Upper lobe of right lung (tissue), 1 donor: ENCODE measurements at regions not wholly inside any gene's neighbourhood (a gene's known extent, or its start where the extent isn't known, plus 50 kb on each side); places are given as distances from the start of the nearest gene placed in this dataset.
"Not testable (repeated sequence)": the region's sequence is repeated elsewhere in the genome, so short reads cannot be mapped to it uniquely, and the experiment has no call there.

Source experiments
- ATAC-seq: fragments of 200-7000 bp; cut with Tn5 transposase; one replicate; pipeline ENCODE4 v1.9.1; 2020; ENCODE audit warnings: mild to moderate bottlenecking, moderate library complexity
- DNase-seq: peaks from one replicate; pipeline ENCODE4 v3.0.0-alpha.2; 2020
- H3K27ac ChIP-seq: fragments of 200-600 bp; one replicate; pipeline ENCODE4 v1.8.0; 2022
- H3K27me3 ChIP-seq: fragments of 200-600 bp; one replicate; pipeline ENCODE4 v1.8.0; 2022; ENCODE audit warnings: mild to moderate bottlenecking
- H3K36me3 ChIP-seq: fragments of 200-600 bp; one replicate; pipeline ENCODE4 v1.8.0; 2022
- H3K4me1 ChIP-seq: fragments of 200-600 bp; one replicate; pipeline ENCODE4 v1.8.0; 2022
- H3K4me3 ChIP-seq: fragments of 200-600 bp; one replicate; pipeline ENCODE4 v1.8.0; 2022; ENCODE audit warnings: mild to moderate bottlenecking
- H3K9me3 ChIP-seq: fragments of 200-600 bp; one replicate; pipeline ENCODE4 v1.8.0; 2022
- intact Hi-C: fragments of 100-400 bp; cut with DNase I; formaldehyde crosslinking; loops from one replicate; pipeline ENCODE4 v1.11.0; 2022
- TF ChIP-seq, protein P1 (sequence below): fragments of 200-600 bp; IDR thresholded peaks from one replicate; pipeline ENCODE4 v1.8.0; 2022; ENCODE audit warnings: antibody characterized with exemption
- donor health status: DM: no; HTN: yes; CAD: no; lungs with severe emphysema.

DNA sequence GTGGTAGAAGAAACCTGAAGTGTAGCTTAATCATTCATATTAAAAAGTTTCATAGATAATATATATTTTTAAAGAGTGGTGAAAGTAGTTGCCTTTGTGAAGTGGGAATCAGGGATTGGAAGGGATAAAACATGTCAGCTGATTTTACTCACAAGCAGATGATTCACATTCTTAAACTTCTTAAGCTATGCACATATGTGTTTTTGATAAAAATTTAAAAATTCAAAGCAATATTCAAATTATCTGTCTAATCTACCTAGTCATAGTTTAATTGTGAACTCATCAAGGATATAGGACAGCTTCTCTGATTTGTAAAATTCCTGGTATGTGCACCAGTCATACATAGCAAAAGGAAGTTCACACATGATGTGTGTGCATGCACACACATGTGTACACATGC is 520.6 kb upstream of the PITX2 start:
- ATAC-seq (no peak), DNase-seq (no peak)
- no peak overlapping the region for H3K27ac ChIP-seq
- no peaks in the 10 kb centered on the region for H3K36me3 ChIP-seq
- no peaks in the 10 kb centered on the region for H3K27me3 ChIP-seq
- TF ChIP-seq, protein P1, sequence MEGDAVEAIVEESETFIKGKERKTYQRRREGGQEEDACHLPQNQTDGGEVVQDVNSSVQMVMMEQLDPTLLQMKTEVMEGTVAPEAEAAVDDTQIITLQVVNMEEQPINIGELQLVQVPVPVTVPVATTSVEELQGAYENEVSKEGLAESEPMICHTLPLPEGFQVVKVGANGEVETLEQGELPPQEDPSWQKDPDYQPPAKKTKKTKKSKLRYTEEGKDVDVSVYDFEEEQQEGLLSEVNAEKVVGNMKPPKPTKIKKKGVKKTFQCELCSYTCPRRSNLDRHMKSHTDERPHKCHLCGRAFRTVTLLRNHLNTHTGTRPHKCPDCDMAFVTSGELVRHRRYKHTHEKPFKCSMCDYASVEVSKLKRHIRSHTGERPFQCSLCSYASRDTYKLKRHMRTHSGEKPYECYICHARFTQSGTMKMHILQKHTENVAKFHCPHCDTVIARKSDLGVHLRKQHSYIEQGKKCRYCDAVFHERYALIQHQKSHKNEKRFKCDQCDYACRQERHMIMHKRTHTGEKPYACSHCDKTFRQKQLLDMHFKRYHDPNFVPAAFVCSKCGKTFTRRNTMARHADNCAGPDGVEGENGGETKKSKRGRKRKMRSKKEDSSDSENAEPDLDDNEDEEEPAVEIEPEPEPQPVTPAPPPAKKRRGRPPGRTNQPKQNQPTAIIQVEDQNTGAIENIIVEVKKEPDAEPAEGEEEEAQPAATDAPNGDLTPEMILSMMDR = no peak
- H3K4me1 ChIP-seq = no peaks in the 10 kb centered on the region
- H3K9me3 ChIP-seq = no peaks in the 10 kb centered on the region
- intact Hi-C loops = no loop called here
- H3K4me3 ChIP-seq = no peak overlapping the region

DNA sequence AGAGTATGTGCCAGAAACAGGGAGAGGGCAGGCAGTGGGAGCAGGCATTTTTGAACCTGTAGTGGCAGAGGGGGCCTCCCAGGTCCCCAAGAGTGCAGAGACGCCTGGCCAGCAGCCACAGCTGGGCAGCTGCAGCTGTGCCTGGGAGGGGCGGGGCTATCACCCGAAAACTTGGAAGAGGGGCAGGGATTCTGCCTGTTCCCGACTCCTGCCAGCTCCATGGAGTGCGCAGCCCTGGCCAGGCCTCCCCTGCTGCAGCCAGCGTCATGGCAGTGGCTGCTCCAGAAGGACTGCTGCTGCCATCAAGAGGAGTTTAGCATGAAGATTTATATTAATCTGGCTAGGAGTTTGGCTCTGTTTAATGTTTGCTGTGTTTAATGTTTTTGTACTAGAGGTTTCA is 532.1 kb upstream of the PITX2 start:
- ATAC-seq (no peak), DNase-seq (no peak)
- no peaks in the 10 kb centered on the region for H3K4me1 ChIP-seq
- no peak overlapping the region for H3K27ac ChIP-seq
- H3K4me3 ChIP-seq = no peak overlapping the region
- intact Hi-C loops = no loop called here
- TF ChIP-seq, protein P1 = no peak
- H3K9me3 ChIP-seq = no peaks in the 10 kb centered on the region
- no peaks in the 10 kb centered on the region for H3K36me3 ChIP-seq
- H3K27me3 ChIP-seq = no peaks in the 10 kb centered on the region

DNA sequence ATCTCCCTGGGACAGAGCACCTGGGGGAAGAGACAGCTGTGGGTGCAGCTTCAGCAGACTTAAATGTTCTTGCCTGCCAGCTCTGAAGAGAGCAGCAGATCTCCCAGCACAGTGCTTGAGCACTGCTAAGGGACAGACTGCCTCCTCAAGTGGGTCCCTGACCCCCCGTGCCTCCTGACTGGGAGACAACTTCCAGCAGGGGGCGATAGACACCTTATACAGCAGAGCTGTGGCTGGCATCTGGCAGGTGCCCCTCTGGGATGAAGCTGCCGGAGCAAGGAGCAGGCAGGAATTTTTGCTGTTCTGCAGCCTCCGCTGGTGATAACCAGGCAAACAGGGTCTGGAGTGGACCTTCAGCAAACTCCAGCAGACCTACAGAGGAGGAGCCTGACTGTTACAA is 541.7 kb upstream of the PITX2 start:
- ATAC-seq, H3K9me3 ChIP-seq, DNase-seq, H3K4me1 ChIP-seq, intact Hi-C loops, H3K27me3 ChIP-seq, H3K27ac ChIP-seq, H3K36me3 ChIP-seq, H3K4me3 ChIP-seq: not testable (repeated sequence)

DNA sequence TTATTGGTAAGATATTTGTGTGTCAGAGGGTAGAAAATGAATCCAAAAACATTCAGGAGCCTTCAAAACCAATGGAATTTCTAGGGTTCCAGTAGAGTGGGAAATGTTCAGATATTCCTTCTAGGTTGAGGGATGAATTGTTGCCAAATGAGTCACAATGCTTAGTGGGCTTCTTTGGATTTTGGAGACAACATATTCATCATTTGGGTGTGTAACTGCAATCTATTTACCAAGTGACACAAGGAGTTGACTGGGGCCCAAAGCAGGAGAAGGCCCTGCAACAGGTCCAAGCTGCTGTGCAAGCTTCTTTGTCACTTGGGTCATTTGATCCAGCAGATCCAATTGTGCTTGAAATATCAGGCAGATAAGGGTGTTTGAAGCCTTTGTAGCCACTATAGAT is 551.5 kb upstream of the PITX2 start:
- ATAC-seq (no peak), DNase-seq (no peak)
- intact Hi-C loops = no loop called here
- no peak overlapping the region for H3K27ac ChIP-seq
- no peaks in the 10 kb centered on the region for H3K27me3 ChIP-seq
- no peaks in the 10 kb centered on the region for H3K9me3 ChIP-seq
- H3K36me3 ChIP-seq = no peaks in the 10 kb centered on the region
- TF ChIP-seq, protein P1 = no peak
- H3K4me3 ChIP-seq = no peak overlapping the region
- H3K4me1 ChIP-seq = no peaks in the 10 kb centered on the region

DNA sequence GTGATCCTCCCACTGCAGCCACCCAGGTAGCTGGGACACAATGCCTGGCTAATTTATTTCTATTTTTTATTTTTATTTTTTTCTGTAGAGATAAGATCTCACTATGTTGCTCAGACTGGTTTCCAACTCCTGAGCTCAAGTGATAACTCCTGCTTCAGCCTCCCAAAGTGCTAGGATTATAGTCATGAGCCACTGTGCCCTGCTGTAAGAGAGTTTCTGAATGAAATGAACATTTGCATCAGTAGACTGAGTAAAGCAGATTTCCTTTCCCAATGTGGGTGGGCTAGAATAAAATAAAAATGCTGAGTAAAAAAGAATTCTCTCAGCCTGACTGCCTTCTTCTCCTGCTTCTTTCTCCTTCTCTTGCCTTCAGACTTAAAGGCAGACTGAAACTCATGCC is 555.4 kb upstream of the PITX2 start:
- no peaks in the 10 kb centered on the region for H3K36me3 ChIP-seq
- ATAC-seq = no peak
- H3K27ac ChIP-seq = no peak overlapping the region
- intact Hi-C loops = no loop called here
- no peak overlapping the region for H3K4me3 ChIP-seq
- no peaks in the 10 kb centered on the region for H3K27me3 ChIP-seq
- TF ChIP-seq, protein P1 = no peak
- no peak for DNase-seq
- no peaks in the 10 kb centered on the region for H3K9me3 ChIP-seq
- no peaks in the 10 kb centered on the region for H3K4me1 ChIP-seq

DNA sequence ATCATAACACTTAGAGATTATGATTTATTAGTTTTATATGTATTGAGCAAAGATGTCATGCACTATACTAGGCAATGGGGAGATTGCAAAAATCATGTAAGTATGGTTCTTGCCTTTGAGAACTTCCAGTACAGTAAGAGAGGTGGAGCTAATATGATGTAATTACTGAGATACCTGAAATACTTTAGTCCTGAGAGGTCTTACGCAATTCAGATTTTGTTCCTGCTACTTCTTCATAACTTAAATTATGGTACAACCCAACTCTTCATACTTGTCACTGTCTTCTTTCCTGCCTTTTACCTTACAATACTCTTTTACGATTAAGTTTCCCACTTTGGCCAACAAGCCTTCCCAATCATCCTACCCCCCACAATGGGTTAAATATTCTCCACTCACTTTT is 564.2 kb upstream of the PITX2 start:
- TF ChIP-seq, protein P1 = no peak
- Histone ChIP-seq H3K9me3 (no peaks in the 10 kb centered on the region), H3K4me3 (no peak overlapping the region), H3K36me3 (no peaks in the 10 kb centered on the region), H3K27me3 (no peaks in the 10 kb centered on the region), H3K4me1 (no peaks in the 10 kb centered on the region), H3K27ac (no peak overlapping the region)
- DNase-seq = no peak
- ATAC-seq = no peak
- intact Hi-C loops = no loop called here
